Mesendoderm (in vitro differentiated cells): ENCODE measurements at regions not wholly inside any gene's neighbourhood (a gene's known extent, or its start where the extent isn't known, plus 50 kb on each side); places are given as distances from the start of the nearest gene placed in this dataset.

ENCODE experiments used
- DNase-seq: peaks from one replicate; pipeline ENCODE4 v3.0.0; 2013
- H2AK5ac ChIP-seq: 2 replicates; pipeline ENCODE4 v1.6.1; 2013; ENCODE audit warnings: low read length, inconsistent platforms
- H2BK120ac ChIP-seq: 2 replicates; pipeline ENCODE4 v1.6.1; 2013; ENCODE audit warnings: low read depth, mild to moderate bottlenecking, low read length, moderate library complexity, mixed read lengths
- H2BK15ac ChIP-seq: replicated peaks from 2 replicates; pipeline ENCODE4 v1.6.1; 2013; ENCODE audit warnings: low read depth, mild to moderate bottlenecking, moderate library complexity
- H2BK5ac ChIP-seq: 2 replicates; pipeline ENCODE4 v1.6.1; 2013; ENCODE audit warnings: low read length, inconsistent platforms
- H3K18ac ChIP-seq: 2 replicates; pipeline ENCODE4 v1.6.1; 2013; ENCODE audit warnings: mild to moderate bottlenecking, low read length, mixed read lengths
- H3K23ac ChIP-seq: one replicate; pipeline ENCODE4 v1.6.1; 2013; ENCODE audit warnings: low read length
- H3K27ac ChIP-seq: 2 replicates; pipeline ENCODE4 v1.5.1; 2013; ENCODE audit warnings: low read depth, mild to moderate bottlenecking, inconsistent platforms, low read length, moderate library complexity
- H3K27me3 ChIP-seq: 2 replicates; pipeline ENCODE4 v1.6.1; 2013; ENCODE audit warnings: low read length, control low read depth, mild to moderate bottlenecking, inconsistent platforms; ENCODE audit not compliant: insufficient read depth, poor library complexity
- H3K36me3 ChIP-seq: 2 replicates; pipeline ENCODE4 v1.6.1; 2013; ENCODE audit warnings: low read length, inconsistent platforms; ENCODE audit not compliant: control insufficient read depth, insufficient read depth
- H3K4ac ChIP-seq: one replicate; pipeline ENCODE4 v1.6.1; 2013; ENCODE audit warnings: low read depth, mild to moderate bottlenecking, low read length, moderate library complexity
- H3K4me1 ChIP-seq: 2 replicates; pipeline ENCODE4 v1.6.1; 2013; ENCODE audit warnings: low read depth, low read length, inconsistent platforms; ENCODE audit not compliant: control insufficient read depth
- H3K4me2 ChIP-seq: 2 replicates; pipeline ENCODE4 v1.6.1; 2013; ENCODE audit warnings: low read length
- H3K4me3 ChIP-seq: 2 replicates; pipeline ENCODE4 v1.5.1; 2013; ENCODE audit warnings: mild to moderate bottlenecking, low read length
- H3K56ac ChIP-seq: one replicate; pipeline ENCODE4 v1.6.1; 2013; ENCODE audit warnings: low read length
- H3K79me1 ChIP-seq: 2 replicates; pipeline ENCODE4 v1.6.1; 2013; ENCODE audit warnings: low read length, inconsistent platforms
- H3K79me2 ChIP-seq: 2 replicates; pipeline ENCODE4 v1.6.1; 2013; ENCODE audit warnings: mild to moderate bottlenecking, low read length; ENCODE audit not compliant: control insufficient read depth, insufficient read depth
- H3K9ac ChIP-seq: 2 replicates; pipeline ENCODE4 v1.6.1; 2013; ENCODE audit warnings: low read length, inconsistent platforms
- H4K5ac ChIP-seq: one replicate; pipeline ENCODE4 v1.6.1; 2013; ENCODE audit warnings: low read length
- H4K8ac ChIP-seq: one replicate; pipeline ENCODE4 v1.6.1; 2013; ENCODE audit warnings: low read depth, mild to moderate bottlenecking, control low read depth, low read length, moderate library complexity
- WGBS: extraction: QIAGEN DNeasy Blood & Tissue Kit; methylation state at CpG from one replicate; pipeline ENCODE4 v1.1.7; 2013; ENCODE audit warnings: low lambda C conversion rate, missing lambda C conversion rate; ENCODE audit not compliant: insufficient coverage; ENCODE audit errors: extremely low coverage; 5-methylcytosine and 5-hydroxymethylcytosine counted together

GRCh38 chr2:186918495-186918894, 69.5 kb upstream of the ZSWIM2 start:
- Histone ChIP-seq H3K27ac (no peak overlapping the region), H3K18ac (no peak overlapping the region), H3K79me1 (no peaks in the 10 kb centered on the region), H3K4me2 (no peak overlapping the region), H2BK15ac (no peak overlapping the region), H3K9ac (no peak overlapping the region), H3K23ac (no peak overlapping the region), H4K8ac (no peak overlapping the region), H3K4me1 (no peaks in the 10 kb centered on the region), H3K27me3 (no peaks in the 10 kb centered on the region), H2BK5ac (no peak overlapping the region), H2BK120ac (no peak overlapping the region), H3K56ac (no peak overlapping the region), H4K5ac (no peak overlapping the region), H3K79me2 (no peaks in the 10 kb centered on the region), H2AK5ac (no peak overlapping the region), H3K4me3 (no peak overlapping the region), H3K4ac (no peak overlapping the region), H3K36me3 (no peaks in the 10 kb centered on the region)
- DNase-seq = no peak
- no CpG with 5 or more reads among the region's 3 CpGs for WGBS

GRCh38 chr2:186917866-186918265, 68.9 kb upstream of the ZSWIM2 start:
- no peaks in the 10 kb centered on the region for H3K27me3 ChIP-seq
- H3K18ac ChIP-seq = no peak overlapping the region
- no peak overlapping the region for H2AK5ac ChIP-seq
- no peak overlapping the region for H4K5ac ChIP-seq
- DNase-seq = no peak
- H3K23ac ChIP-seq = no peak overlapping the region
- no peaks in the 10 kb centered on the region for H3K79me2 ChIP-seq
- no peak overlapping the region for H2BK120ac ChIP-seq
- H3K4ac ChIP-seq = no peak overlapping the region
- no peak overlapping the region for H3K4me3 ChIP-seq
- no peaks in the 10 kb centered on the region for H3K79me1 ChIP-seq
- H4K8ac ChIP-seq = no peak overlapping the region
- H3K36me3 ChIP-seq = no peaks in the 10 kb centered on the region
- no CpG with 5 or more reads among the region's 3 CpGs for WGBS
- no peak overlapping the region for H2BK15ac ChIP-seq
- no peak overlapping the region for H2BK5ac ChIP-seq
- no peak overlapping the region for H3K56ac ChIP-seq
- no peaks in the 10 kb centered on the region for H3K4me1 ChIP-seq
- no peak overlapping the region for H3K4me2 ChIP-seq
- H3K27ac ChIP-seq = no peak overlapping the region
- H3K9ac ChIP-seq = no peak overlapping the region

- Histone ChIP-seq H3K4ac (no peak overlapping the region), H3K79me2 (no peaks in the 10 kb centered on the region), H2AK5ac (no peak overlapping the region), H3K27ac (no peak overlapping the region), H3K23ac (no peak overlapping the region), H3K4me2 (no peak overlapping the region), H3K56ac (no peak overlapping the region), H4K5ac (no peak overlapping the region), H3K27me3 (no peaks in the 10 kb centered on the region), H2BK120ac (no peak overlapping the region), H2BK15ac (no peak overlapping the region), H3K18ac (no peak overlapping the region), H2BK5ac (no peak overlapping the region), H3K79me1 (no peaks in the 10 kb centered on the region), H3K4me3 (no peak overlapping the region), H3K4me1 (no peaks in the 10 kb centered on the region), H3K9ac (no peak overlapping the region), H4K8ac (no peak overlapping the region), H3K36me3 (no peaks in the 10 kb centered on the region)
- DNase-seq = no peak
- WGBS = no CpG with 5 or more reads among the region's 5 CpGs
Observed at GRCh38 chr2:186913870-186914269, 64.9 kb upstream of the ZSWIM2 start.

GRCh38 chr2:186912979-186913378, 64.0 kb upstream of the ZSWIM2 start:
- Histone ChIP-seq H3K4me1 (no peaks in the 10 kb centered on the region), H3K23ac (no peak overlapping the region), H3K18ac (no peak overlapping the region), H3K4me2 (no peak overlapping the region), H3K56ac (no peak overlapping the region), H3K9ac (no peak overlapping the region), H4K8ac (no peak overlapping the region), H3K27ac (no peak overlapping the region), H3K79me2 (no peaks in the 10 kb centered on the region), H3K36me3 (no peaks in the 10 kb centered on the region), H2AK5ac (no peak overlapping the region), H3K4me3 (no peak overlapping the region), H4K5ac (no peak overlapping the region), H3K4ac (no peak overlapping the region), H2BK120ac (no peak overlapping the region), H2BK5ac (no peak overlapping the region), H2BK15ac (no peak overlapping the region), H3K79me1 (no peaks in the 10 kb centered on the region), H3K27me3 (no peaks in the 10 kb centered on the region)
- no peak for DNase-seq
- WGBS = no CpG with 5 or more reads among the region's 2 CpGs

DNA sequence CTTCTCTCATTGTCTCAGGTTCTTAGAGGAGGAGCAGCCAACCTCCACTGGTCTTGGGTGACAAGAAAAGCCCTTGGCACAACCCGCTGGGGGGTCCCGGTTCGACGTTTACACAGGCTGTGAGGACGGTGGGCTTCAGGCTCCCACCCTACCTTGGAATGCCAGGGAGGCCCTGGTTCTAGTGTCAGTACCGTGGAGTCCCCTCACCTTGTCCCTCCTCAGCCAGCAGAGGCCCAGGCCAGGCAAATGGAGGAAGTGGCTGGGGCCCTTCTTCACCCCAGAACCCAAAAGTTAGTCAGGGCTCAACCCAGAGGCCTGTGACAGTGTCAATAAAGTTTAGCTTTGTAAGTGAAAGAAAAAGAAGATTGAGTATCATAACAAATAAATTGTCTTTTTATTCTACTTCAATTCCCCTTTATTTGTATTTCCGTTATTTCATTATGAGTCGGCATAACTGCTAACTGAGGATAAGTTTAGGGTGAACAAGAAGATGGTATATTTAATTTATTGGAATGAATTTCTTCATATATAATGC, 62.6 kb upstream of the ZSWIM2 start:
- H4K8ac ChIP-seq = no peak overlapping the region
- no peak overlapping the region for H3K23ac ChIP-seq
- no peak overlapping the region for H2BK120ac ChIP-seq
- no peak overlapping the region for H3K56ac ChIP-seq
- DNase-seq = no peak
- no peak overlapping the region for H2BK5ac ChIP-seq
- no peaks in the 10 kb centered on the region for H3K79me2 ChIP-seq
- WGBS = 100% methylated on average over 1 of the region's 8 CpGs
- H3K9ac ChIP-seq = no peak overlapping the region
- no peaks in the 10 kb centered on the region for H3K36me3 ChIP-seq
- H3K27ac ChIP-seq = no peak overlapping the region
- H3K18ac ChIP-seq = no peak overlapping the region
- H3K4me2 ChIP-seq = no peak overlapping the region
- no peak overlapping the region for H3K4me3 ChIP-seq
- H2BK15ac ChIP-seq = no peak overlapping the region
- H3K27me3 ChIP-seq = no peaks in the 10 kb centered on the region
- H3K4ac ChIP-seq = no peak overlapping the region
- H4K5ac ChIP-seq = no peak overlapping the region
- H2AK5ac ChIP-seq = no peak overlapping the region
- H3K79me1 ChIP-seq = no peaks in the 10 kb centered on the region
- no peaks in the 10 kb centered on the region for H3K4me1 ChIP-seq

GRCh38 chr2:186910996-186911395, 62.0 kb upstream of the ZSWIM2 start:
- no CpG with 5 or more reads among the region's 4 CpGs for WGBS
- no peak overlapping the region for H2BK120ac ChIP-seq
- no peaks in the 10 kb centered on the region for H3K79me1 ChIP-seq
- H2BK5ac ChIP-seq = no peak overlapping the region
- no peak overlapping the region for H2BK15ac ChIP-seq
- H3K4me3 ChIP-seq = no peak overlapping the region
- no peak for DNase-seq
- no peak overlapping the region for H3K23ac ChIP-seq
- H3K27ac ChIP-seq = no peak overlapping the region
- H3K27me3 ChIP-seq = no peaks in the 10 kb centered on the region
- no peak overlapping the region for H3K9ac ChIP-seq
- no peak overlapping the region for H3K18ac ChIP-seq
- no peak overlapping the region for H3K4ac ChIP-seq
- H3K4me2 ChIP-seq = no peak overlapping the region
- H3K79me2 ChIP-seq = no peaks in the 10 kb centered on the region
- H4K8ac ChIP-seq = no peak overlapping the region
- no peak overlapping the region for H2AK5ac ChIP-seq
- H3K56ac ChIP-seq = no peak overlapping the region
- H3K36me3 ChIP-seq = no peaks in the 10 kb centered on the region
- H3K4me1 ChIP-seq = no peaks in the 10 kb centered on the region
- H4K5ac ChIP-seq = no peak overlapping the region
